GM12878 (cell line): ENCODE measurements at regions not wholly inside any gene's neighbourhood (a gene's known extent, or its start where the extent isn't known, plus 50 kb on each side); places are given as distances from the start of the nearest gene placed in this dataset.

Experiments
- ATAC-seq: fragments of 200-7000 bp; cut with Tn5 transposase; 3 replicates; pipeline ENCODE4 v1.9.1; 2020; ENCODE audit warnings: mild to moderate bottlenecking, moderate library complexity
- BruUV-seq: library from RNA; stranded (reverse); fragments of 400-500 nt; replicated peaks from 2 replicates; lab custom pipeline; 2021; lab: Mats Ljungman, UMichigan
- CTCF ChIA-PET: fragments of 300-600 bp; sonication (Branson Sonifier 250); formaldehyde crosslinking; extraction: SDS; loops from one replicate; lab custom pipeline; 2021; ENCODE audit warnings: inconsistent platforms; lab: Yijun Ruan, JAX
- POLR2A ChIA-PET: fragments of 350-600 bp; formaldehyde crosslinking; extraction: SDS; loops from one replicate; lab custom pipeline; 2021; ENCODE audit warnings: inconsistent platforms; lab: Charles Lee
- RAD21 ChIA-PET: fragments of 300-600 bp; sonication (Branson Sonifier 250); formaldehyde crosslinking; loops from one replicate; lab custom pipeline; 2023; ENCODE audit warnings: antibody characterized with exemption; ENCODE audit not compliant: unreplicated experiment; lab: Charles Lee
- SMC1A ChIA-PET: fragments of 300-600 bp; sonication (Branson Sonifier 250); formaldehyde crosslinking; loops from one replicate; lab custom pipeline; 2023; ENCODE audit not compliant: unreplicated experiment, uncharacterized antibody; lab: Charles Lee
- DNase-seq: peaks from one replicate; pipeline ENCODE4 v3.0.0-alpha.2; 2011; ENCODE audit warnings: low read depth, low spot score
- FAIRE-seq: peaks from 3 replicates; lab custom pipeline; 2011; peaks lifted over from hg19 to GRCh38; lab: Jason Lieb, UNC
- H2AFZ ChIP-seq: 2 replicates; pipeline ENCODE4 v1.6.0; 2011; ENCODE audit warnings: low read depth, low read length, control low read depth; ENCODE audit not compliant: control insufficient read depth
- H3K27ac ChIP-seq: 2 replicates; pipeline ENCODE4 v1.5.1; 2011; ENCODE audit warnings: control low read depth; ENCODE audit not compliant: control insufficient read depth, insufficient read depth
- H3K27me3 ChIP-seq, 2 experiments: replicated peaks in 1 of 2; 2 replicates each; pipeline versions ENCODE4 v1.6.0 to v1.6.1; 2011; ENCODE audit warnings: low read length in 1 of 2; ENCODE audit not compliant: control insufficient read depth in 2 of 2, insufficient read depth in 2 of 2
- H3K36me3 ChIP-seq, 2 experiments: 2 replicates each; pipeline ENCODE4 v1.5.1; 2011; ENCODE audit warnings: low read length in 1 of 2; ENCODE audit not compliant: control insufficient read depth in 2 of 2, insufficient read depth in 2 of 2
- H3K4me1 ChIP-seq: 2 replicates; pipeline ENCODE4 v1.6.1; 2011; ENCODE audit warnings: mild to moderate bottlenecking, low read length, moderate library complexity, mixed read lengths; ENCODE audit not compliant: control insufficient read depth, insufficient read depth
- H3K4me2 ChIP-seq: 2 replicates; pipeline ENCODE4 v1.6.0; 2011; ENCODE audit warnings: control low read depth; ENCODE audit not compliant: control insufficient read depth, insufficient read depth
- H3K4me3 ChIP-seq: fragments of 200-600 bp; sonication (generic); 2 replicates; pipeline ENCODE4 v1.5.1; 2016
- H3K79me2 ChIP-seq: 2 replicates; pipeline ENCODE4 v1.6.0; 2011; ENCODE audit warnings: low read length; ENCODE audit not compliant: control insufficient read depth, insufficient read depth
- H3K9ac ChIP-seq: 2 replicates; pipeline ENCODE4 v1.8.0; 2011; ENCODE audit warnings: low read length, control low read depth, mixed read lengths; ENCODE audit not compliant: control insufficient read depth, insufficient read depth
- H3K9me3 ChIP-seq: replicated peaks from 3 replicates; pipeline ENCODE4 v1.5.1; 2011; ENCODE audit warnings: mild to moderate bottlenecking, low read length; ENCODE audit not compliant: control insufficient read depth, insufficient read depth
- H4K20me1 ChIP-seq: 2 replicates; pipeline ENCODE4 v1.6.0; 2011; ENCODE audit not compliant: control insufficient read depth, insufficient read depth
- CEBPZ ChIP-seq: fragments of 150-350 bp; IDR thresholded peaks from 2 replicates; pipeline ENCODE4 v1.6.1; 2016; ENCODE audit warnings: low read depth, low read length
- EGR1 ChIP-seq, 2 experiments: IDR thresholded peaks; 1 replicate in 1 of 2; 2 replicates in 1 of 2; pipeline ENCODE4 v1.6.1; 2011 to 2012; ENCODE audit warnings: low read depth in 2 of 2, low read length in 2 of 2, borderline replicate concordance in 1 of 2, mild to moderate bottlenecking in 1 of 2, moderate library complexity in 1 of 2
- HDAC2 ChIP-seq: fragments of 200-600 bp; sonication (generic); IDR thresholded peaks from 2 replicates; pipeline ENCODE4 v1.6.1; 2017
- HDGF ChIP-seq: fragments of 450-650 bp; IDR thresholded peaks from 2 replicates; pipeline ENCODE4 v1.6.1; 2016; ENCODE audit warnings: antibody characterized with exemption
- IRF4 ChIP-seq: IDR thresholded peaks from 2 replicates; pipeline ENCODE4 v1.6.1; 2011; ENCODE audit warnings: low read depth, low read length
- IRF5 ChIP-seq: fragments of 450-650 bp; IDR thresholded peaks from 2 replicates; pipeline ENCODE4 v1.6.1; 2017; ENCODE audit warnings: borderline replicate concordance
- JUND ChIP-seq: IDR thresholded peaks from 2 replicates; pipeline ENCODE4 v1.6.1; 2012; ENCODE audit warnings: low read depth, mild to moderate bottlenecking, low read length, improper control_type of control experiment, moderate library complexity
- PBX3 ChIP-seq: IDR thresholded peaks from 2 replicates; pipeline ENCODE4 v1.6.1; 2011; ENCODE audit warnings: mild to moderate bottlenecking, low read depth, low read length, moderate library complexity; ENCODE audit not compliant: insufficient replicate concordance
- RB1 ChIP-seq: fragments of 450-650 bp; formaldehyde crosslinking; IDR thresholded peaks from 2 replicates; pipeline ENCODE4 v1.6.1; 2017; ENCODE audit warnings: mild to moderate bottlenecking, borderline replicate concordance
- SIX5 ChIP-seq: IDR thresholded peaks from 2 replicates; pipeline ENCODE4 v1.6.1; 2011; ENCODE audit warnings: mild to moderate bottlenecking, low read depth, low read length, moderate library complexity; ENCODE audit not compliant: severe bottlenecking
- STAT1 ChIP-seq: fragments of 450-650 bp; conservative IDR thresholded peaks from 2 replicates; pipeline ENCODE4 v1.6.1; 2014; ENCODE audit warnings: antibody characterized with exemption, mild to moderate bottlenecking
- ZBTB40 ChIP-seq: fragments of 450-650 bp; IDR thresholded peaks from 2 replicates; pipeline ENCODE4 v1.6.1; 2016; ENCODE audit warnings: mild to moderate bottlenecking, moderate library complexity, borderline replicate concordance
- WGBS: methylation state at CpG from one replicate; pipeline ENCODE4 v1.1.6; 2016; ENCODE audit warnings: low lambda C conversion rate; ENCODE audit not compliant: insufficient replicate concordance, insufficient coverage; ENCODE audit errors: missing lambda C conversion rate; 5-methylcytosine and 5-hydroxymethylcytosine counted together
- in situ Hi-C: fragments of 300-500 bp; cut with MboI; formaldehyde crosslinking; loops from 9 replicates; pipeline ENCODE4 v1.14.3; 2018; ENCODE audit warnings: mixed read lengths
- intact Hi-C: fragments of 100-400 bp; cut with micrococcal nuclease; formaldehyde crosslinking; loops from one replicate; pipeline ENCODE4 v1.14.2; 2022; ENCODE audit not compliant: unreplicated experiment

- no peak for FAIRE-seq
- in situ Hi-C loops: no loop called here
- H3K4me2 ChIP-seq: no peak overlapping the region
Observed at GRCh38 chr3:1710663-1711062, 388.0 kb upstream of the CNTN4 start.

More at GRCh38 chr3:1710663-1711062, 388.0 kb upstream of the CNTN4 start:
- H3K4me1 ChIP-seq: no peaks in the 10 kb centered on the region
- no peak overlapping the region for H2AFZ ChIP-seq
- TF ChIP-seq JUND (no peak), IRF4 (no peak), HDGF (no peak), CEBPZ (no peak), STAT1 (no peak), ZBTB40 (no peak), IRF5 (no peak), SIX5 (no peak), RB1 (no peak), PBX3 (no peak), EGR1 (IDR thresholded peaks at IDR 0.05; ENCODE audit: borderline replicate concordance in 1 of 2, low read depth in 2 of 2, low read length in 2 of 2) (no peak), HDAC2 (no peak)
- ChIA-PET POLR2A (no interaction called here), RAD21 (no interaction called here), SMC1A (no interaction called here), CTCF (no interaction called here)
- intact Hi-C loops: no loop called here
- DNase-seq: no peak
- no peaks in the 10 kb centered on the region for H3K79me2 ChIP-seq
- no peak overlapping the region for H3K9ac ChIP-seq
- no peak overlapping the region for H3K27ac ChIP-seq
- no peaks in the 10 kb centered on the region for H4K20me1 ChIP-seq
- H3K9me3 ChIP-seq: no peaks in the 10 kb centered on the region
- no TSS peak for BruUV-seq
- 47% methylated on average over 11 of the region's 11 CpGs for WGBS
- no peak for ATAC-seq
- no peaks in the 10 kb centered on the region for H3K27me3 ChIP-seq
- H3K4me3 ChIP-seq: no peak overlapping the region
- H3K36me3 ChIP-seq: no peaks in the 10 kb centered on the region
